Erythroblast (primary cell): ENCODE measurements at regions not wholly inside any gene's neighbourhood (a gene's known extent, or its start where the extent isn't known, plus 50 kb on each side); places are given as distances from the start of the nearest gene placed in this dataset.

ENCODE experiments used
- GATA1 ChIP-seq: IDR thresholded peaks from 2 replicates; pipeline ENCODE4 v1.6.1; 2011; ENCODE audit warnings: low read depth, mild to moderate bottlenecking, control low read depth, low read length, moderate library complexity
- POLR2A ChIP-seq: IDR thresholded peaks from 2 replicates; pipeline ENCODE4 v1.6.1; 2011; ENCODE audit warnings: mild to moderate bottlenecking, low read length

GRCh38 chr6:22964334-22964733 lies 395.0 kb downstream of the HDGFL1 start:
- no peak for TF ChIP-seq POLR2A
- TF ChIP-seq GATA1: no peak
